Kidney (tissue), 13 donors: ENCODE measurements at regions not wholly inside any gene's neighbourhood (a gene's known extent, or its start where the extent isn't known, plus 50 kb on each side); places are given as distances from the start of the nearest gene placed in this dataset.

Source experiments
- DNase-seq, 5 donors: peaks; one replicate each; pipeline ENCODE4 v3.0.0-alpha.2; 2013 to 2020
- FAIRE-seq: peaks from 2 replicates; lab custom pipeline; 2012; peaks lifted over from hg19 to GRCh38; lab: Jason Lieb, UNC
- H3K27ac ChIP-seq, 2 donors: one replicate each; pipeline ENCODE4 v1.7.0; 2013; ENCODE audit warnings: low read depth in 2 of 2, low read length in 2 of 2, inconsistent platforms in 1 of 2
- H3K27me3 ChIP-seq: one replicate; pipeline ENCODE4 v1.7.1; 2013; ENCODE audit warnings: low read length, inconsistent platforms; ENCODE audit not compliant: control insufficient read depth, insufficient read depth
- H3K36me3 ChIP-seq, 3 donors: one replicate each; pipeline versions ENCODE4 v1.7.0 to v1.7.1; 2013; ENCODE audit warnings: low read length in 3 of 3, control low read depth in 1 of 3, inconsistent platforms in 1 of 3; ENCODE audit not compliant: insufficient read depth in 3 of 3, control insufficient read depth in 2 of 3
- H3K4me1 ChIP-seq, 3 donors: one replicate each; pipeline versions ENCODE4 v1.7.0 to v1.7.1; 2013; ENCODE audit warnings: low read length in 3 of 3, inconsistent platforms in 1 of 3, low read depth in 1 of 3; ENCODE audit not compliant: control insufficient read depth in 2 of 3, insufficient read depth in 2 of 3
- H3K4me3 ChIP-seq, 3 donors: one replicate each; pipeline versions ENCODE4 v1.7.0 to v1.8.1; 2013; ENCODE audit warnings: low read length in 3 of 3, control low read depth in 1 of 3, inconsistent platforms in 1 of 3
- H3K9ac ChIP-seq, 3 donors: one replicate each; pipeline versions ENCODE4 v1.7.0 to v1.7.1; 2013; ENCODE audit warnings: low read length in 3 of 3, control low read depth in 1 of 3, inconsistent platforms in 1 of 3
- H3K9me3 ChIP-seq, 3 donors: one replicate each; pipeline versions ENCODE4 v1.7.0 to v1.7.1; 2013; ENCODE audit warnings: low read length in 3 of 3, control low read depth in 1 of 3, inconsistent platforms in 1 of 3; ENCODE audit not compliant: control insufficient read depth in 2 of 3, insufficient read depth in 1 of 3
- intact Hi-C: fragments of 100-400 bp; cut with DNase I; formaldehyde crosslinking; loops from one replicate; pipeline ENCODE4 v1.11.1; 2022
- TF ChIP-seq, protein P1 (sequence below): IDR thresholded peaks from 3 replicates; pipeline ENCODE4 v1.5.1; 2012; ENCODE audit warnings: mild to moderate bottlenecking, moderate library complexity, borderline replicate concordance; ENCODE audit not compliant: insufficient read depth; ENCODE audit errors: extremely low read depth
- donor health status: control.
- donor health status: control.
- donor health status: control.
- donor health status: control.
- donor health status: control.
- donor health status: DM: yes; HTN: yes; CAD: no.
- donor health status: Normal renal cell carcinoma (clear cell type).

GRCh38 chr12:77723308-77723707, 107.4 kb upstream of the NAV3 start:
- no peak for FAIRE-seq
- H3K27ac ChIP-seq: no peak overlapping the region
- H3K4me1 ChIP-seq: peaks cover 0 to 2% (median 0%) of the 10 kb centered on the region in 3 donors
- TF ChIP-seq, protein P1, sequence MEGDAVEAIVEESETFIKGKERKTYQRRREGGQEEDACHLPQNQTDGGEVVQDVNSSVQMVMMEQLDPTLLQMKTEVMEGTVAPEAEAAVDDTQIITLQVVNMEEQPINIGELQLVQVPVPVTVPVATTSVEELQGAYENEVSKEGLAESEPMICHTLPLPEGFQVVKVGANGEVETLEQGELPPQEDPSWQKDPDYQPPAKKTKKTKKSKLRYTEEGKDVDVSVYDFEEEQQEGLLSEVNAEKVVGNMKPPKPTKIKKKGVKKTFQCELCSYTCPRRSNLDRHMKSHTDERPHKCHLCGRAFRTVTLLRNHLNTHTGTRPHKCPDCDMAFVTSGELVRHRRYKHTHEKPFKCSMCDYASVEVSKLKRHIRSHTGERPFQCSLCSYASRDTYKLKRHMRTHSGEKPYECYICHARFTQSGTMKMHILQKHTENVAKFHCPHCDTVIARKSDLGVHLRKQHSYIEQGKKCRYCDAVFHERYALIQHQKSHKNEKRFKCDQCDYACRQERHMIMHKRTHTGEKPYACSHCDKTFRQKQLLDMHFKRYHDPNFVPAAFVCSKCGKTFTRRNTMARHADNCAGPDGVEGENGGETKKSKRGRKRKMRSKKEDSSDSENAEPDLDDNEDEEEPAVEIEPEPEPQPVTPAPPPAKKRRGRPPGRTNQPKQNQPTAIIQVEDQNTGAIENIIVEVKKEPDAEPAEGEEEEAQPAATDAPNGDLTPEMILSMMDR: no peak
- H3K9ac ChIP-seq: no peak overlapping the region
- no peak overlapping the region for H3K4me3 ChIP-seq
- intact Hi-C loops: no loop called here
- H3K36me3 ChIP-seq: no peaks in the 10 kb centered on the region
- DNase-seq: no peak
- H3K9me3 ChIP-seq: no peaks in the 10 kb centered on the region
- no peaks in the 10 kb centered on the region for H3K27me3 ChIP-seq

DNA sequence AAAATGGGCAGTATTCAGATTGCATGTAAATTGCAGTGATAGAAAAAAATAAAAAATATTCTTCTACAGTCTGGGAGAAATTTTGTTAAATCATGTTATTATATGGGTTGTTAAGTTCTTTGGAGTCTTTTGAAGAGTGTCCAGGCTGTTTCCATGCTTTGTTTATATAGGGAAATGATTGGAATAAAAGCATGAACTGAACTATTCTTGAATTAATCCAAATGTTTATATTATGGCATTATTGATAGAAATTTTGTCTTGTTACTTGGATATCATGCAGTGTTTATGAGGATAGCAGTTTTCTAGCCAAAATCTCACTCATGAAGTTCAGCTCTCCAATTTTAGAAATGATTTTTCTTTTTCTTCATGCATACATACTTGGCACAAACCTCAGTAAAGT, 108.2 kb upstream of the NAV3 start:
- Histone ChIP-seq H3K9ac (no peak overlapping the region), H3K9me3 (no peaks in the 10 kb centered on the region), H3K4me1 (peaks cover 0 to 2% (median 0%) of the 10 kb centered on the region in 3 donors), H3K27ac (no peak overlapping the region), H3K36me3 (no peaks in the 10 kb centered on the region), H3K27me3 (no peaks in the 10 kb centered on the region), H3K4me3 (no peak overlapping the region)
- intact Hi-C loops: no loop called here
- TF ChIP-seq, protein P1: no peak
- FAIRE-seq (no peak), DNase-seq (no peak)

DNA sequence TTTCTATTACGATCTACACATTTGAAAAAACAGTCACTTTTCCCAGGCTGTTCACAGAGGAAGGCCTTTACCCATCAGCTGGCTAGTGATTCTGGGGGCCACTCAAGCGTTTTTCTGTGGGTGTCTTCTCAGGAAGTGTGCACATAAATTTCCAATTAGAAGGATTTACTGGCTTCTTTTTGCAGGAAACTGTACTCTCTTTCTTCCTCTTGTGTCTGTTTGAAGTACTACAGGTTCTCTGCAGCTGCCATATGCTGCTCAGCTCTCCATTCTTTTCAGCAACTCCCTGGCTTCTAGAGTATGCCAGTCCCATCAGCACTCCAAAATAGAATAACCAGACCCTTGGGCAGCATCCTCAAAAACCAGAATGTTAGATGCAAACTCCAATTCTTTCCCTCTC, 110.4 kb upstream of the NAV3 start:
- Histone ChIP-seq H3K4me1 (peaks cover 0 to 2% (median 0%) of the 10 kb centered on the region in 3 donors), H3K9me3 (no peaks in the 10 kb centered on the region), H3K27me3 (no peaks in the 10 kb centered on the region), H3K9ac (no peak overlapping the region), H3K4me3 (no peak overlapping the region), H3K27ac (no peak overlapping the region), H3K36me3 (no peaks in the 10 kb centered on the region)
- TF ChIP-seq, protein P1: no peak
- no peak for FAIRE-seq
- DNase-seq: peak in 2 of 5 donors; percentile 25 to 26
- intact Hi-C loops: no loop called here

- intact Hi-C loops: no loop called here
- FAIRE-seq: no peak
- H3K27me3 ChIP-seq: no peaks in the 10 kb centered on the region
- H3K4me1 ChIP-seq: no peaks in the 10 kb centered on the region
- H3K9me3 ChIP-seq: no peaks in the 10 kb centered on the region
- H3K27ac ChIP-seq: no peak overlapping the region
- no peak overlapping the region for H3K4me3 ChIP-seq
- TF ChIP-seq, protein P1: no peak
- H3K9ac ChIP-seq: no peak overlapping the region
- H3K36me3 ChIP-seq: no peaks in the 10 kb centered on the region
- no peak for DNase-seq
Observed at GRCh38 chr12:77710209-77710608, 120.5 kb upstream of the NAV3 start.
